HG02642 (cell line): ENCODE measurements at regions not wholly inside any gene's neighbourhood (a gene's known extent, or its start where the extent isn't known, plus 50 kb on each side); places are given as distances from the start of the nearest gene placed in this dataset.
"Not testable (repeated sequence)": the region's sequence is repeated elsewhere in the genome, so short reads cannot be mapped to it uniquely, and the experiment has no call there.

Experiments
- ATAC-seq: cut with Tn5 transposase; IDR thresholded peaks from one replicate; pipeline ENCODE4 v1.9.1; 2021; ENCODE audit warnings: mild to moderate bottlenecking; ENCODE audit not compliant: unreplicated experiment, poor library complexity

- no peak for ATAC-seq
Measured at GRCh38 chr3:145696011-145696410, 465.0 kb downstream of the PLOD2 start.

- ATAC-seq, result no peak
Measured at GRCh38 chr3:145698250-145698649, 462.7 kb downstream of the PLOD2 start.

- no peak for ATAC-seq
Measured at GRCh38 chr3:145698749-145699148, 462.2 kb downstream of the PLOD2 start.

- no peak for ATAC-seq
Measured at GRCh38 chr3:145704020-145704419, 457.0 kb downstream of the PLOD2 start.

GRCh38 chr3:145709779-145710178, 451.2 kb downstream of the PLOD2 start:
- not testable (repeated sequence) for ATAC-seq

DNA sequence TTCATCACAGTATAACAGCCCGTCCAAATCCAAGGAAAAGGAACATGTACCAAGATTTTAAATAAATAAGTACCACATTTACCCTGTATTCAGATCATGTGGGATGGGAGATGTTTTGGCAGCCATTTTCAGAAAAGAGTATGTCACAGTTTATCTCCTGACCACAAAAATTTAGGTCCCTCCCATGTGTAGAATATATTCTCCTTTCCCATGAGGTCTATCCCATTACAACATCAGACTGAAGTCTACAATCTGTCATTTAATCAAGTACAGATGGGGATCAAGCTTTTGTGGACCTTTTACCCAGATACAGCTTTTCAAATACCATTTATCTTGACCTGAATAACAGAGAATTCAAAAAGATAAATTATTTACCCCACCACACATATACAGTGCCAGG, 444.5 kb downstream of the PLOD2 start:
- ATAC-seq, result no peak

GRCh38 chr3:145719114-145719513, 441.9 kb downstream of the PLOD2 start:
- no peak for ATAC-seq

DNA sequence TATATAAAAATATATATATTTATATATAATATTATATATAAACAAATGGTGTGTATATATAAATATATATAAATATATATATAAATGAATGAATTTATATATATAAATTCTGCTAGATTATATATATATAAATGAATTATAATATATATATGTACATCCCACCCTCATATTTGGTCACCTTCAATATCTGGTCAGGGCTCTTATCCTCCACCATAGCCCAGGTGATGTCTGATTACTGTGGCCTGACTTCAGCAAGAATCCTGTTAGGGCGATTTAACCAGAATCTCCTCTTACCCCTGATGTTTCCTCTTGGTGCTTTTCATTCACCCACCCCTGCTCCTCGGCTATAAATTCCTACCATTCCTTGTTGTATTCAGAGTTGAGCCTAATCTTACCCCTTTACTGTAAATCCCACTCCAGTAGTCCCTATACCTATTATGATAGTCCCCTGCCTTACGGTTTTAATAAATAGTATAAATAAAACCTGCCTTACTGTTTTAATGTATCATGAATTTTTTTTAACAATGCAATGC, 439.6 kb downstream of the PLOD2 start:
- ATAC-seq, result no peak

DNA sequence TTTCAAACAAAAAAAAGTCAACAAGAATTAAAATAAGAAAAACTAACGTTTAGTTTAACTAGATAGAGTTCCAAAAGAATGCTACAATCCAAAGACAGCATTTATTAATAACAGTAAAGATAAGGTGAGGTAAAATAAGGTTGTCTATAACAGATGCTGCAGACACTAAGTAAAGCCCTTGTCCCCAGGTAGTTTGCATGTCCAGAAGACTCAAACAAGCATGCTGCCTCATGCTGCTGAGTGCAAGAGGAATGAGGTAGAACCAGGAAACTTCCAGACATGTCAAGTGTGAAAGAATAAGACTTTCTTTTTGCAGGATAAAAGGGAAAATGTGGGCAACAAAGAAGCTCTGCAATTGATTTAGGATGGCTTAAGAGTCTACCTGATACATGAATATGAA, 439.2 kb downstream of the PLOD2 start:
- ATAC-seq, result no peak

DNA sequence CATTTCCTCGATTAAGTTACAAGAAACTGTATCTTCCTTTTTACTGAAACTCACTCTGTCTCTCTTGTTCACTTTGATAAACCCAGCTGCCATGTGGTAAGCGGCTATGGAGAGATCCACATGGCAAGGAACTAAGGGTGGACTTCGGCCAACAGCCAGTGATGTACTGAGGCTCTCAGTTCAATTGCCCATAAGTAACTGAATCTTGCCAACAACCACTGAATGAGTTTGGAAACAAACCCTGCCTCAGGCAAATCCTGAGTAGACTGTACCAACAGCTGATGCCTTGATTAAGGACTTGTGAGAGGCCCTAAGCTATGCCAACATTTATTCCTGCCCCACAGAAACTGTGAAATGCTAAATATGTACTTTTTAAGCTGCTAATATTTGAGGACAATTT, 433.5 kb downstream of the PLOD2 start:
- no peak for ATAC-seq

- no peak for ATAC-seq
Measured at GRCh38 chr3:145735631-145736030, 425.4 kb downstream of the PLOD2 start.

DNA sequence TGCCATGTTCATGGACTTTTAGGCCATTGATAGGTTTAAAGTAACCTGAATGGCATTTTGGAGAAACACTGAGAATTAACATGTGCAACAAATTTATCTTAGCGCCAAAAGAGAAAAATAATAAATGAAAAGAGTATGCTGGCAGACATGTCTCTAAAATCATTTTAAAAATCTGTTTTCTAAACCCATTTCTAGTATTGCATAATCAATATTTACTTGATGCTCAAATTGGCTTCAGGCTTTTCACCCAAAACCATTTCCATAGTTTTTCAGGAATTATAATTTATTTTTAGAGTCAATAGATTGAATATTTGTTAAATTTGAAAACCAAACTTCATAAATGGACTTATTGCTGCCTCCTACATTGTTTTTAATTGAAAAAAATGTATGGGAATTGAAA, 423.0 kb downstream of the PLOD2 start:
- ATAC-seq, result no peak

DNA sequence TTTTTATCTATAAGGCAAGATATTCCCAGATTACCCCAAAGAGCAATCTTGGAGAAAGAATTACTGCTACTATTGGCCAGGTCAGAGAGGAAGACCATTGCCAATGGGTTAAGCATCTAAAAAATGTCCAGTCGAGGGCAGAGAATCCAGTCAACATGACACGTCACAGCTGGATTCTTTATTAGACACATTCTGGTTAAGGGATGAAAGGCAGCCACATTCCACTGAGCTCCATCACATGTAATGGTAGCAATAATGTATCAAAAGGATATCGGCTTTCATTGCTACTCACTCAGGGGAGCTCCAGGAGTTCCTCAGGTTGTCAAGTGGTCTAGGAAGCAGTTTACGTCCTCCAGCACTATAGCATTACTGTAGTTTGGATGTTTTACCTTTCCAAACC, 421.1 kb downstream of the PLOD2 start:
- ATAC-seq, result no peak

DNA sequence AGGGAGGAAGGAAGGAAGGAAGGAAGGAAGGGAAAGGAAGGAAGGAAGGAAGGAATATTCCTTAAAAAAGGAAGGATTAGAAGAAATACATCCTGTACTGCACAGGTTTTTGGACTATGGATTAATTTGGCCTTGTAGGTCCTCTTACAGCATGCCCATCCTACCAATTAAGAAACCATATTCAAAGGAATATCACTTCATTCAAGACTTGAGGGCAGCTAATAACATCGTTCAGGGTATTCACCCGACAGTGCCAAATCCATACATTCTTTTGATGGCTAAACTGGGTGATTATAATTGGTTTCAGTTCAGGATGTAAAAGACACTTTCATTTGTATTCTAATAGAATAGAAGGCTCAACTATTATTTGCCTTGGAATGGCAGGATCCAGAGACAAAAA, 410.3 kb downstream of the PLOD2 start:
- no peak for ATAC-seq

DNA sequence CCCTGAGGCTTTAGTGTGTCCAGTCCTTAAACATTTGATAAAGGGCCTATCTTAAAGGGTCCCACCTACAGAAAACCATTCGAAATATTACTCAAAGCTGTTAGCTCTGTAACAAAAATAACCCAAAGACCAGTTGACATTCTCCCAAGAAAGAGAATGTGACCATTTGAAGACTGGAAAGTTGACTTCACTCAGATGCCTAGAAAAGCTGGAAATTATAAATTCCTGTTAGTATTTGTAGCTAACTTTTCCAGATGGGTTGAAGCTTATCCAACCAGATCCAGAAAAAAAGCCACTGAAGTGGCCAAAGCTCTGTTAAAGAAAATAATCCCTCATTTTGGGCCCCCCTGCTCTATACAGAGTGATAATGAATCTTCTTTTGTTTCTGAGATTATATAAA, 408.4 kb downstream of the PLOD2 start:
- ATAC-seq, result no peak

GRCh38 chr3:145754605-145755289, 406.2 kb downstream of the PLOD2 start:
- no peak for ATAC-seq

DNA sequence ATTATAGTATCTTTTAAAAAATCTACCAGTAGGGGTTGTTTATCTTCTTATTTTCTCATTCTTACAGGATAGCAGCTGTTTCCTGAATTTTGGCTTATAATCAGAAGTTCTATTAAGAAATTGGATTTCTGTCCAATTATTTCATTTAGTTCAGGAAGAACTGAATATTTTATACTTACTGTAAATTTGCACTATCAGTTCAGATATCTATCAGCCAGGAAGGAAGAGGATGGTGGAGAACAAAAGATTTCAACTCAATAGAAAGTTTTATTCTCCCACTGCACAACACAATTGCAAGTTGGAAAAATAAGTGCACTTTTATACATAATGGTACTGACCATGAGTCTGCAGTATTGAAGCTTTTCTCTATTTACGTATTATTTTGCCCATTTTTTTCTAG, 400.9 kb downstream of the PLOD2 start:
- ATAC-seq, result no peak

- no peak for ATAC-seq
Measured at GRCh38 chr3:145767909-145768308, 393.1 kb downstream of the PLOD2 start.

- ATAC-seq, result peak; percentile 67
Measured at GRCh38 chr3:145776782-145777408, 384.1 kb downstream of the PLOD2 start.

GRCh38 chr3:145780301-145780700, 380.7 kb downstream of the PLOD2 start:
- ATAC-seq, result no peak

- ATAC-seq, result no peak
Measured at GRCh38 chr3:145785668-145786067, 375.3 kb downstream of the PLOD2 start.

DNA sequence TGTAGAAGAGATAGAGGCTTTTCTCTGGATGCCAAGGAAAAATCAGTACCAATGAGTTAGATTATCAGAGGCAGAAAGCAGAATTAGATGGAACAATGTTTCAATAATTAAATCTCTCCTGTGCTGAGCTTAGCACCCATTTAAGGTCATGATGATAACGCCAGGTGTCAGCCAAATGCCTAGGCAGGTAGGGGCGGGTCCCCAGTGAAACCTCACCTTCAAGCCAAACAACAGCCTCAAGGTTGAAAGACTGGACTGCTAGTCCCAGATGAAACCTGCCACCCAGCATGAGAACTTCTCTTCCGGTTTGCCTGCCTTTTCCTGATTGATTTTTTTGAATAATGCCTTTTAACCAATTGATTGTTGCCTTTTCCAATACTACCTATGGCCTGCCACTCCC, 363.0 kb downstream of the PLOD2 start:
- no peak for ATAC-seq
